Fibroblast of lung (primary cell): ENCODE measurements at regions not wholly inside any gene's neighbourhood (a gene's known extent, or its start where the extent isn't known, plus 50 kb on each side); places are given as distances from the start of the nearest gene placed in this dataset.

Source experiments
- EZH2 ChIP-seq: IDR thresholded peaks from 2 replicates; pipeline ENCODE4 v1.5.1; 2012; ENCODE audit warnings: low read length, control low read depth, mild to moderate bottlenecking; ENCODE audit errors: missing control alignments
- TF ChIP-seq, protein P1 (sequence below), 2 donors: IDR thresholded peaks in 1 of 2; conservative IDR thresholded peaks in 1 of 2; 1 replicate in 1 of 2; 2 replicates in 1 of 2; pipeline ENCODE4 v1.5.1; 2011 to 2012; ENCODE audit warnings: low read length in 2 of 2, control low read depth in 1 of 2, inconsistent platforms in 1 of 2, low read depth in 1 of 2, mild to moderate bottlenecking in 1 of 2

GRCh38 chr5:89733772-89734171 is 675.8 kb downstream of the CETN3 start:
- TF ChIP-seq EZH2: no peak
- TF ChIP-seq, protein P1, sequence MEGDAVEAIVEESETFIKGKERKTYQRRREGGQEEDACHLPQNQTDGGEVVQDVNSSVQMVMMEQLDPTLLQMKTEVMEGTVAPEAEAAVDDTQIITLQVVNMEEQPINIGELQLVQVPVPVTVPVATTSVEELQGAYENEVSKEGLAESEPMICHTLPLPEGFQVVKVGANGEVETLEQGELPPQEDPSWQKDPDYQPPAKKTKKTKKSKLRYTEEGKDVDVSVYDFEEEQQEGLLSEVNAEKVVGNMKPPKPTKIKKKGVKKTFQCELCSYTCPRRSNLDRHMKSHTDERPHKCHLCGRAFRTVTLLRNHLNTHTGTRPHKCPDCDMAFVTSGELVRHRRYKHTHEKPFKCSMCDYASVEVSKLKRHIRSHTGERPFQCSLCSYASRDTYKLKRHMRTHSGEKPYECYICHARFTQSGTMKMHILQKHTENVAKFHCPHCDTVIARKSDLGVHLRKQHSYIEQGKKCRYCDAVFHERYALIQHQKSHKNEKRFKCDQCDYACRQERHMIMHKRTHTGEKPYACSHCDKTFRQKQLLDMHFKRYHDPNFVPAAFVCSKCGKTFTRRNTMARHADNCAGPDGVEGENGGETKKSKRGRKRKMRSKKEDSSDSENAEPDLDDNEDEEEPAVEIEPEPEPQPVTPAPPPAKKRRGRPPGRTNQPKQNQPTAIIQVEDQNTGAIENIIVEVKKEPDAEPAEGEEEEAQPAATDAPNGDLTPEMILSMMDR (conservative IDR thresholded peaks at IDR 0.05 in 1 of 2, IDR thresholded peaks at IDR 0.05 in 1 of 2; ENCODE audit: low read depth in 1 of 2, low read length in 2 of 2): no peak
